Dermis blood vessel endothelial cell (primary cell): ENCODE measurements at regions not wholly inside any gene's neighbourhood (a gene's known extent, or its start where the extent isn't known, plus 50 kb on each side); places are given as distances from the start of the nearest gene placed in this dataset.

Experiments
- DNase-seq: peaks from one replicate; pipeline ENCODE4 v3.0.0; 2010

- DNase-seq: no peak
Observed at GRCh38 chr11:86726770-86727504, 54.5 kb upstream of the ME3 start.

GRCh38 chr11:86726118-86726753, 53.8 kb upstream of the ME3 start:
- DNase-seq: no peak

GRCh38 chr11:86724137-86724536, 51.7 kb upstream of the ME3 start:
- no peak for DNase-seq

GRCh38 chr11:86723281-86723680, 50.9 kb upstream of the ME3 start:
- no peak for DNase-seq

- DNase-seq: no peak
Observed at GRCh38 chr11:86722748-86723147, 50.3 kb upstream of the ME3 start.
